ENCODE measurements at regions not wholly inside any gene's neighbourhood (a gene's known extent, or its start where the extent isn't known, plus 50 kb on each side); places are given as distances from the start of the nearest gene placed in this dataset.

- TF ChIP-seq CTCF (IDR thresholded peaks at IDR 0.05; ENCODE audit: extremely low read depth in 1 of 2, insufficient read depth in 1 of 2, low read depth in 1 of 2, low read length in 2 of 2): no peak
- no peak for TF ChIP-seq JUN (IDR thresholded peaks at IDR 0.05; ENCODE audit: borderline replicate concordance, insufficient read depth, insufficient read length, low read depth)
- TF ChIP-seq MYC (IDR thresholded peaks at IDR 0.05; ENCODE audit: low read depth, low read length): no peak
- no peak for TF ChIP-seq POLR2A (IDR thresholded peaks at IDR 0.05; ENCODE audit: low read depth, low read length)
- TF ChIP-seq EZH2 (IDR thresholded peaks at IDR 0.05; ENCODE audit: borderline replicate concordance, low read depth, low read length, severe bottlenecking): no peak
- TF ChIP-seq POLR2AphosphoS5 (IDR thresholded peaks at IDR 0.05; ENCODE audit: insufficient read depth, low read depth, low read length): no peak
- TF ChIP-seq FOS (IDR thresholded peaks at IDR 0.05; ENCODE audit: borderline replicate concordance, insufficient read depth, low read length): no peak
Observed at GRCh38 chr6:170038708-170039107, 252.2 kb downstream of the DLL1 start.
